HFF-Myc (cell line): ENCODE measurements at regions not wholly inside any gene's neighbourhood (a gene's known extent, or its start where the extent isn't known, plus 50 kb on each side); places are given as distances from the start of the nearest gene placed in this dataset.
"Not testable (repeated sequence)": the region's sequence is repeated elsewhere in the genome, so short reads cannot be mapped to it uniquely, and the experiment has no call there.

Experiments used
- DNase-seq: peaks from one replicate; pipeline ENCODE4 v3.0.0-alpha.2; 2011; ENCODE audit warnings: low read depth; ENCODE audit errors: extremely low read depth
- H3K4me3 ChIP-seq: replicated peaks from 2 replicates; pipeline ENCODE4 v1.5.1; 2011; ENCODE audit warnings: low read depth, mild to moderate bottlenecking, control low read depth, low read length
- CTCF ChIP-seq: IDR thresholded peaks from 2 replicates; pipeline ENCODE4 v1.5.1; 2012; ENCODE audit warnings: mild to moderate bottlenecking, low read depth, low read length, control low read depth; ENCODE audit errors: missing control alignments

DNA sequence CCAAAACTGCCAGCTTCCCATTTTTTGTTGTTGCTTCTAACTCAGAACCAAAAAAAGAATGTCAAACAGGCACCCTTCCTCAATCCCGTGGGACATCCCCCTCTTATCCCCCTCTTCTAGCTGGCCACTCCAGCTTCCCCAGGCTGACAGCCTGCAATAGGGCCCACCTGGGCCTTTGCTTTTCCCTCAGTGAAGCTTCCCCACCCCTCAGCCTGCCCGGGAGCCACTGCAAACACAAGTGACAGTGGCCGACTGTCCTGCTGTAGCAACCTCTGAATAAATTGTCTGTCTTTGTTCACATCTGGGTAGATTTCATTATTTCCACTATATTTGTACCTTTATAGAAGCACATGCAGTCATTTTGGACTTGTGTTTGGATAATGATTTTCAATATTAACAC is 245.3 kb downstream of the GADD45G start:
- TF ChIP-seq CTCF, result no peak
- DNase-seq, result no peak
- H3K4me3 ChIP-seq, result no peak overlapping the region

DNA sequence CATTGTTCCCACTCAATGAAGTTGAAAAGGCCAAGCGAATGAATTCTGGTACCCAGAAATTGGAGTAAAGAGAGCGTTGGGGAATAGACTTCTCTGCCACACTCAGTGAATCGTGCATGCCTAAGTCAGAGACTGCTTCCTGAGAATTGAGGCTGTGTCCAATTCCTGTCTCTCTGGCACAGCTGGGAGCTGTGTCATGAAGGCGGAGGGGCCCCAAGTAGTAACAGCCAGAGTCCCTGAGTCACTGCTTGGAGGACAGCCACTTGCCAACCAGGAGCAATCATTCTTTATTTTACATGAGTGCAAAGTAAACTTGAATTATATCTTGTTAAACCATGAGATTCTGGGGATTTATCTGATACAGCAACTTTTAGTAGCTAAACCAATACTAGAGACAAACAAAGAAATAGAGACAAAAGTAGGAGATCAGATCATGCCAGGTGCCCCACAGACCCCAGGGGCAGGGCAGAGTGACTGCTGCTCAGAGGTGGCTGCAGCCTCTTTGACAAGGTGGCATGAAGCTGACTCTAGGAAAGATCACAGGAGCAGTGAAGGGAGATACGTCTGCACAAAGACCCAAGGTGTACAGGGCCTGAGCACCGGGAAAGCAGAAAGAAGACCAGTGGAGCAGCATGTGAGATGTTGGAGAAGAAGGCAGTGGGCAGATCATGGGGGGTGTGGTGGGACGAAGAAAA is 246.0 kb downstream of the GADD45G start:
- TF ChIP-seq CTCF, result no peak
- no peak for DNase-seq
- H3K4me3 ChIP-seq, result no peak overlapping the region

- TF ChIP-seq CTCF, result no peak
- DNase-seq, result no peak
- H3K4me3 ChIP-seq, result no peak overlapping the region
These were observed 248.3 kb downstream of the GADD45G start for GRCh38 chr9:89853161-89853560.

DNA sequence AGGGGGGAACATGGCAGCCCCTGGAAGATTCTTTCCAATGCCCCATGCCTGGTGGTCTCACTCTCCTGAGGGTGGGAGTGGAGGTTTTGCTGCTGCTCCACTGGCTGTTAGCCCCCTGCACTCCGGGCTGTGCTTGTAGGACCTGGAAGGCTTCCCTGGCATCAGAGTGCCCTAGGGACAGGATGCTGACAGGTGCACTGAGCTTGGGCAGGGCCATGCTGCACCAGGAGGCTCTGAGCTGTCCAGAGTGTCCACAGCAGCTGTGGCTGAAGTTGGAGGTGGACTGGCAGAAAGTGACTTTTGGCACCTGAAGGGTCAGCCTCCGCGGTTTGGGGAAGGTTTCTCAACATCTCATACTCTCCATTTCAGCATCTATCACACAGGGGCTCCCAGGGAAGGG is 249.1 kb downstream of the GADD45G start:
- H3K4me3 ChIP-seq, result no peak overlapping the region
- no peak for TF ChIP-seq CTCF
- DNase-seq, result no peak

DNA sequence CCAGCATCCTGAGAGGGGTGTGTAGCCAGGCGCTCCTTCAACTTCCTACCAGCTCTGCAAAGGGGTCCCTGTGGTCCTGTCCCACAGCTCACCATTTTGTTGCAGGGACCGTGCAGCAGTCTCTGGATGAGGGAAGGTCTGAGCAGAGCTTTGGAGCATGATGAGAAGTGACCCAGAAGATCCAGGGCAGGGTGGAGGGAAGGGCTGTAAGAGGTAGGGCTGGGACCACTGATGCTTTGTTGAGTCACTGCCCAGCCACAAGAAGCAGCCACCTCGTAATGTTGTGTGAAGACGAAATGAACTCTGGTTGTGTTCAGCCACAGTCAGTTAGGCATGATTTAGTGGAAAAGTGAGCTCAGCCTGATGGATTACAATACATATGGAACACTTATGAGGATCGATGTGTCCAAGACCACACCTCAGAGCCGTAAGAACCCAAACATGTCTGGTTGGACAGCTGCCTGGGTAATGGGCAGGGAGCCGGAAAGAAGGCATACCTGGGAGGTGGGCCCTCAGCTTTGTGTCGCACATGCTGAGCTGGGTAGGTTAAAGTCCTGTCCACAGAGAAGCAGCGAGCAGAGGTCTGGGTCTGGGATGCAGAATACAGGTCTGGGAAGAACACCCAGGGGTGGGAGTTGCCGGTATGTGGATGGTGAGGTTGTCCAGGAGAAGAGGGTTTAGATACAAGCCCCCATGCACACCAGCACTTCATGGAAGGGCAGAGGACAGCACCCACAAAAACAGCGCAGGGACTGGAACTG is 250.1 kb downstream of the GADD45G start:
- no peak overlapping the region for H3K4me3 ChIP-seq
- no peak for TF ChIP-seq CTCF
- no peak for DNase-seq

- not testable (repeated sequence) for H3K4me3 ChIP-seq, DNase-seq
These were observed 251.5 kb downstream of the GADD45G start for GRCh38 chr9:89856296-89856695.

DNA sequence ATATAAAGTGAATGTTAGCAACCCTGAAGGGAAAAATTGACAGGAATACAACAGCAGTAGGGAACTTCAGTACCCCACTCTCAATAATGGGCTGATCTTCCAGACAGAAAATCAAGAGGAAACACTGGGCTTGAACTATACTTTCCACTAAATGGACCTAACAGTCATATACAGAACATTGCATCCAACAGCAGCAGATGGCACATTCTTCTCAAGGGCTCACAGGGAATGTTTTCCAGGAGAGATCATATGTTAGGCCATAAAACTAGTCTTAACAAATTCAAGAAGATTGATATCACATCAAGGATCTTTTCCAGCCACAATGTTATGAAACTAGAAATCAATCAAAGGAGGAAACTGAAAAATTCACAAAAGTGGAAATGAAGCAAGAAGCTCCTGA is 252.1 kb downstream of the GADD45G start:
- not testable (repeated sequence) for DNase-seq, H3K4me3 ChIP-seq

DNA sequence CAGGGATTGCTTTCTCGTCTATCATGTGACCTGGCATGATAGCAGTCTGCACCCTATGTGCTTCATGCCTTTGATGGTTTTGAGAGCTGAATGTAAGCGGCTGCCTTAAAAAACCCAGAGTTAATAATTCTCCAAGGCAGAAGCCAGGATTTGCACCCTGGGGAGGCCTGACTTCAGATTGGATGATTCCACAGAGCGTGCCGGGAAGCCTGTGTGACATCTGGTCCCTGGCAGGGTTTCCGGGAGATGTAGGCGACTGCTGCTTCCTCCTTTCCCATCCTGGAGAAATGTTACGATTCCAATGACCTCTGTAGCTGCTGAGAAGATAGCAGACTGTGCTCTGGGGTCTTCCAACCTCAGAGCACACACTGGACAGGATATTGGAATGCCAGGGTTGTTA is 255.0 kb downstream of the GADD45G start:
- not testable (repeated sequence) for H3K4me3 ChIP-seq, DNase-seq

DNA sequence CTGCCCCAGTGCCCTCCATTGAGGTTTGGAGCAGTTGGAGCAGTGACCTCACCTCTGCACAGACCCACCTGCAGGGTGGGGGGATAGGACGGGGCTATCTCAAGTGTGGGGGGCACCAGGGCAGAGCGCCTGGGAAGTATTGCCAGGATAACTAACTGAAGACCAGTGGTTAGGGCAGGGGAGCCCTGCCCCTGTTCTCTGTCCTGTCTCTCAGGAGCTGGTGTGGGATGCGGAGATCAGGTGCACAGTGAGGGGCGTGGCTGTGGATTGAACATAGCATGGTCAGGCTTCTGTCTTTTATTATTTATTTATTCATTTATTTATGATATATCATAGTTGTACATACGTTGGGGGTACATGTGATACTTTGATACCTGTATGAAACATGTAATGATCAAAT is 256.6 kb downstream of the GADD45G start:
- not testable (repeated sequence) for DNase-seq, H3K4me3 ChIP-seq
